GM06990 (cell line): ENCODE measurements at regions not wholly inside any gene's neighbourhood (a gene's known extent, or its start where the extent isn't known, plus 50 kb on each side); places are given as distances from the start of the nearest gene placed in this dataset.

ENCODE experiments used
- DNase-seq: peaks from one replicate; pipeline ENCODE4 v3.0.0-alpha.2; 2011; ENCODE audit not compliant: insufficient read length; ENCODE audit errors: extremely low read depth
- H3K27me3 ChIP-seq: replicated peaks from 2 replicates; pipeline ENCODE4 v1.6.0; 2011; ENCODE audit warnings: low read length; ENCODE audit not compliant: control insufficient read depth, insufficient read depth
- H3K36me3 ChIP-seq: 2 replicates; pipeline ENCODE4 v1.5.1; 2011; ENCODE audit warnings: low read length; ENCODE audit not compliant: control insufficient read depth, insufficient read depth
- H3K4me3 ChIP-seq: replicated peaks from 2 replicates; pipeline ENCODE4 v1.5.1; 2011; ENCODE audit warnings: low read depth, mild to moderate bottlenecking, control low read depth, low read length
- TF ChIP-seq, protein P1 (sequence below): IDR thresholded peaks from 2 replicates; pipeline ENCODE4 v1.5.1; 2011; ENCODE audit warnings: low read length, control low read depth, mild to moderate bottlenecking, inconsistent platforms; ENCODE audit not compliant: insufficient read depth, poor library complexity, severe bottlenecking

DNA sequence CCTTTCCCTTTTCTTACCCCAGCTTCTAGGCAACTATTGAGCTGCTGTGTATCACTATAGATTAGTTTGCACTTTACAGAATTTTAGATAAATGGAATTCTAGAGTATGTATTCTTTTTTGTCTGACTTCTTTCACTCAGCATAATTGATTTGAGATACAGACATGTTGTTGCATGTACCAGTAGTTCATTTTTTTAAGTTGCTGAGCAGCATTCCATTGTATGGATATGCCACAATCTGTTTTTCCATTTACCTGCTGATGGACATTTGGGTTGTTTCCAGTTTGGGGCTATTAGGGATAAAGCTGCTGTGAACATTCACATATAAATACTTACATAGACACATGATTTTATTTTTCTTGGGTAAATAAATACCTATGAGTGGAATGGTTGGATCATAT, 135.7 kb downstream of the IGF1 start:
- DNase-seq, result no peak
- TF ChIP-seq, protein P1, sequence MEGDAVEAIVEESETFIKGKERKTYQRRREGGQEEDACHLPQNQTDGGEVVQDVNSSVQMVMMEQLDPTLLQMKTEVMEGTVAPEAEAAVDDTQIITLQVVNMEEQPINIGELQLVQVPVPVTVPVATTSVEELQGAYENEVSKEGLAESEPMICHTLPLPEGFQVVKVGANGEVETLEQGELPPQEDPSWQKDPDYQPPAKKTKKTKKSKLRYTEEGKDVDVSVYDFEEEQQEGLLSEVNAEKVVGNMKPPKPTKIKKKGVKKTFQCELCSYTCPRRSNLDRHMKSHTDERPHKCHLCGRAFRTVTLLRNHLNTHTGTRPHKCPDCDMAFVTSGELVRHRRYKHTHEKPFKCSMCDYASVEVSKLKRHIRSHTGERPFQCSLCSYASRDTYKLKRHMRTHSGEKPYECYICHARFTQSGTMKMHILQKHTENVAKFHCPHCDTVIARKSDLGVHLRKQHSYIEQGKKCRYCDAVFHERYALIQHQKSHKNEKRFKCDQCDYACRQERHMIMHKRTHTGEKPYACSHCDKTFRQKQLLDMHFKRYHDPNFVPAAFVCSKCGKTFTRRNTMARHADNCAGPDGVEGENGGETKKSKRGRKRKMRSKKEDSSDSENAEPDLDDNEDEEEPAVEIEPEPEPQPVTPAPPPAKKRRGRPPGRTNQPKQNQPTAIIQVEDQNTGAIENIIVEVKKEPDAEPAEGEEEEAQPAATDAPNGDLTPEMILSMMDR, result no peak
- Histone ChIP-seq H3K36me3 (no peaks in the 10 kb centered on the region), H3K27me3 (no peaks in the 10 kb centered on the region), H3K4me3 (no peak overlapping the region)

- H3K27me3 ChIP-seq, result no peaks in the 10 kb centered on the region
- TF ChIP-seq, protein P1, result no peak
- no peak overlapping the region for H3K4me3 ChIP-seq
- no peak for DNase-seq
- no peaks in the 10 kb centered on the region for H3K36me3 ChIP-seq
These were observed 136.8 kb downstream of the IGF1 start for GRCh38 chr12:102343361-102344121.

GRCh38 chr12:102342281-102343006, 137.9 kb downstream of the IGF1 start:
- TF ChIP-seq, protein P1, result no peak
- DNase-seq, result no peak
- H3K36me3 ChIP-seq, result no peaks in the 10 kb centered on the region

DNA sequence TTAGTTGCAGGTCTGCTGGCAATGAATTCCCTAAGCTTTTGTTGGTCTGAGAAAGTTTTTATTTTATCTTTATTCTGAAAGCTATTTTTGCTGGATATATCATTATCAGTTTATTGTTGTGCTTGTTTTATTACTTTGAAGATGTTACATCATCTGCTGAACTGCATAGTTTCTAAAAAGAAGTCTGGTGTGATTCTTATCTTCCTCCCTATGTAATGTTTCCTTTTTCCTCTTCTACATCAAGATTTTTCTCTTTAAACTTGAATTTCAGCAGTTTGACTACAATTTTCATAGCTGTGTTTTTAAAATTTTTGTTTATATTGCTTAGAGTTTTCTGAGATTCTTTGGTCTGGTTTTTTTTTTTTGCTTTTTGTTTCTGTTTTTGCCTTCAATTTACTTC, 137.1 kb upstream of the PMCH start:
- DNase-seq, result no peak
- Histone ChIP-seq H3K4me3 (no peak overlapping the region), H3K27me3 (no peaks in the 10 kb centered on the region), H3K36me3 (no peaks in the 10 kb centered on the region)
- TF ChIP-seq, protein P1, result no peak

More at GRCh38 chr12:102342281-102343006, 137.9 kb downstream of the IGF1 start:
- Histone ChIP-seq H3K4me3 (no peak overlapping the region), H3K27me3 (no peaks in the 10 kb centered on the region)

GRCh38 chr12:102331419-102331818, 133.8 kb upstream of the PMCH start:
- no peak for DNase-seq
- Histone ChIP-seq H3K36me3 (no peaks in the 10 kb centered on the region), H3K4me3 (no peak overlapping the region), H3K27me3 (no peaks in the 10 kb centered on the region)
- TF ChIP-seq, protein P1, result no peak
